Keratinocyte (primary cell): ENCODE measurements at regions not wholly inside any gene's neighbourhood (a gene's known extent, or its start where the extent isn't known, plus 50 kb on each side); places are given as distances from the start of the nearest gene placed in this dataset.

ENCODE experiments used
- DNase-seq: peaks from one replicate; pipeline ENCODE4 v3.0.0-alpha.2; 2011; ENCODE audit warnings: low read depth, missing footprints, low spot score
- FAIRE-seq: peaks from 2 replicates; lab custom pipeline; 2011; peaks lifted over from hg19 to GRCh38; lab: Jason Lieb, UNC
- H2AFZ ChIP-seq: 2 replicates; pipeline ENCODE4 v1.6.0; 2012; ENCODE audit warnings: low read length, control low read depth, inconsistent platforms; ENCODE audit not compliant: control insufficient read depth
- H3K27ac ChIP-seq: 2 replicates; pipeline ENCODE4 v1.5.1; 2011; ENCODE audit warnings: low read length; ENCODE audit not compliant: control insufficient read depth, insufficient read depth
- H3K27me3 ChIP-seq: 3 replicates; pipeline ENCODE4 v1.6.0; 2011; ENCODE audit warnings: low read length; ENCODE audit not compliant: control insufficient read depth, insufficient read depth; ENCODE audit errors: extremely low read depth
- H3K36me3 ChIP-seq, 2 experiments: 2 replicates in 1 of 2; 3 replicates in 1 of 2; pipeline ENCODE4 v1.5.1; 2011; ENCODE audit warnings: low read length in 2 of 2, mild to moderate bottlenecking in 1 of 2; ENCODE audit not compliant: control insufficient read depth in 2 of 2, insufficient read depth in 2 of 2; ENCODE audit errors: extremely low read depth in 1 of 2
- H3K4me1 ChIP-seq: 3 replicates; pipeline ENCODE4 v1.5.1; 2011; ENCODE audit warnings: low read length; ENCODE audit not compliant: control insufficient read depth, insufficient read depth; ENCODE audit errors: extremely low read depth
- H3K4me2 ChIP-seq: 3 replicates; pipeline ENCODE4 v1.6.0; 2011; ENCODE audit warnings: low read depth, low read length; ENCODE audit not compliant: control insufficient read depth, insufficient read depth; ENCODE audit errors: extremely low read depth
- H3K4me3 ChIP-seq, 3 experiments: fragments of 200-600 bp in 1 of 3; sonication (generic) in 1 of 3; 2 replicates in 2 of 3; 3 replicates in 1 of 3; pipeline ENCODE4 v1.5.1; 2011 to 2016; ENCODE audit warnings: low read length in 3 of 3, mild to moderate bottlenecking in 3 of 3, control low read depth in 2 of 3, inconsistent platforms in 1 of 3, low read depth in 1 of 3, mixed read lengths in 1 of 3, mixed run types in 1 of 3, moderate library complexity in 1 of 3; ENCODE audit not compliant: control insufficient read depth in 2 of 3, insufficient read depth in 2 of 3; ENCODE audit errors: extremely low read depth in 1 of 3
- H3K79me2 ChIP-seq: 2 replicates; pipeline ENCODE4 v1.6.0; 2012; ENCODE audit warnings: low read length; ENCODE audit not compliant: control insufficient read depth, insufficient read depth
- H3K9ac ChIP-seq: 3 replicates; pipeline ENCODE4 v1.6.0; 2011; ENCODE audit warnings: low read length; ENCODE audit not compliant: control insufficient read depth, insufficient read depth; ENCODE audit errors: extremely low read depth
- H3K9me1 ChIP-seq: 3 replicates; pipeline ENCODE4 v1.6.0; 2011; ENCODE audit warnings: low read length; ENCODE audit not compliant: control insufficient read depth, insufficient read depth; ENCODE audit errors: extremely low read depth
- H3K9me3 ChIP-seq: 2 replicates; pipeline ENCODE4 v1.5.1; 2012; ENCODE audit warnings: low read depth, low read length; ENCODE audit not compliant: control insufficient read depth
- H4K20me1 ChIP-seq: 3 replicates; pipeline ENCODE4 v1.6.0; 2011; ENCODE audit warnings: low read length; ENCODE audit not compliant: control insufficient read depth, insufficient read depth; ENCODE audit errors: extremely low read depth
- CTCF ChIP-seq, 3 experiments: IDR thresholded peaks in 1 of 3; conservative IDR thresholded peaks in 1 of 3; optimal IDR thresholded peaks in 1 of 3; 2 replicates in 2 of 3; 3 replicates in 1 of 3; pipeline versions ENCODE3 to v1.5.1; 2011; ENCODE audit warnings: low read length in 3 of 3, mild to moderate bottlenecking in 3 of 3, moderate library complexity in 2 of 3, control low read depth in 1 of 3, inconsistent platforms in 1 of 3; ENCODE audit not compliant: insufficient read depth in 2 of 3; ENCODE audit errors: extremely low read depth in 1 of 3
- EZH2 ChIP-seq: IDR thresholded peaks from one replicate; pipeline ENCODE4 v1.6.1; 2012; ENCODE audit warnings: inconsistent platforms, mild to moderate bottlenecking, low read length, moderate library complexity
- dilution Hi-C: fragments of 300-500 bp; cut with MboI; formaldehyde crosslinking; loops from one replicate; pipeline ENCODE4 v1.7.0; 2020; ENCODE audit warnings: low sequenced_read_pairs; ENCODE audit not compliant: extremely low pct_ligation_motif_present

- Histone ChIP-seq H4K20me1 (no peaks in the 10 kb centered on the region), H3K4me1 (peaks cover 9% of the 10 kb centered on the region), H3K4me2 (no peak overlapping the region), H3K4me3 (no peak overlapping the region), H3K79me2 (no peaks in the 10 kb centered on the region), H3K27ac (no peak overlapping the region), H2AFZ (no peak overlapping the region), H3K27me3 (peaks cover 3% of the 10 kb centered on the region), H3K9ac (no peak overlapping the region), H3K36me3 (no peaks in the 10 kb centered on the region), H3K9me1 (no peaks in the 10 kb centered on the region), H3K9me3 (no peaks in the 10 kb centered on the region)
- FAIRE-seq (no peak), DNase-seq (no peak)
- no peak for TF ChIP-seq EZH2
- TF ChIP-seq CTCF (optimal IDR thresholded peaks at IDR 0.05 in 1 of 3, IDR thresholded peaks at IDR 0.05 in 1 of 3, conservative IDR thresholded peaks at IDR 0.05 in 1 of 3; ENCODE audit: extremely low read depth in 1 of 3, insufficient read depth in 2 of 3, low read length in 3 of 3): no peak
- dilution Hi-C loops: no loop called here
Measured at GRCh38 chr2:120631724-120632123, 103.9 kb upstream of the GLI2 start.

- Histone ChIP-seq H3K36me3 (no peaks in the 10 kb centered on the region), H4K20me1 (no peaks in the 10 kb centered on the region), H3K4me2 (no peak overlapping the region), H3K4me1 (peaks cover 9% of the 10 kb centered on the region), H3K27ac (no peak overlapping the region), H3K27me3 (peaks cover 3% of the 10 kb centered on the region), H3K4me3 (no peak overlapping the region), H2AFZ (no peak overlapping the region), H3K9ac (no peak overlapping the region), H3K9me1 (no peaks in the 10 kb centered on the region), H3K79me2 (no peaks in the 10 kb centered on the region), H3K9me3 (no peaks in the 10 kb centered on the region)
- dilution Hi-C loops: no loop called here
- no peak for TF ChIP-seq EZH2
- no peak for TF ChIP-seq CTCF (optimal IDR thresholded peaks at IDR 0.05 in 1 of 3, IDR thresholded peaks at IDR 0.05 in 1 of 3, conservative IDR thresholded peaks at IDR 0.05 in 1 of 3; ENCODE audit: extremely low read depth in 1 of 3, insufficient read depth in 2 of 3, low read length in 3 of 3)
- FAIRE-seq (no peak), DNase-seq (no peak)
Measured at GRCh38 chr2:120632796-120633646, 102.6 kb upstream of the GLI2 start.
